Neural cell (in vitro differentiated cells): ENCODE measurements at regions not wholly inside any gene's neighbourhood (a gene's known extent, or its start where the extent isn't known, plus 50 kb on each side); places are given as distances from the start of the nearest gene placed in this dataset.

Experiments used
- CTCF ChIP-seq: fragments of 450-650 bp; IDR thresholded peaks from 2 replicates; pipeline ENCODE4 v1.5.1; 2014; ENCODE audit warnings: antibody characterized with exemption, mild to moderate bottlenecking, moderate library complexity; ENCODE audit not compliant: poor library complexity, severe bottlenecking
- EP300 ChIP-seq: fragments of 450-650 bp; conservative IDR thresholded peaks from 2 replicates; pipeline ENCODE4 v1.6.1; 2014; ENCODE audit warnings: antibody characterized with exemption, mild to moderate bottlenecking, moderate library complexity; ENCODE audit not compliant: poor library complexity, severe bottlenecking
- EZH2 ChIP-seq: fragments of 200-600, 300-800 bp; shearing (Covaris generic), sonication (generic); IDR thresholded peaks from 2 replicates; pipeline ENCODE4 v1.6.1; 2014; ENCODE audit warnings: antibody characterized with exemption, low read length, borderline replicate concordance, mild to moderate bottlenecking; ENCODE audit not compliant: insufficient read depth, poor library complexity, severe bottlenecking
- MXI1 ChIP-seq: fragments of 450-650 bp; conservative IDR thresholded peaks from 2 replicates; pipeline ENCODE4 v1.6.1; 2014; ENCODE audit warnings: antibody characterized with exemption, mild to moderate bottlenecking; ENCODE audit not compliant: poor library complexity, severe bottlenecking
- POLR2AphosphoS5 ChIP-seq: IDR thresholded peaks from 2 replicates; pipeline ENCODE4 v1.6.1; 2012
- RAD21 ChIP-seq: fragments of 450-650 bp; conservative IDR thresholded peaks from 2 replicates; pipeline ENCODE4 v1.6.1; 2014; ENCODE audit warnings: antibody characterized with exemption, mild to moderate bottlenecking, moderate library complexity
- SMC3 ChIP-seq: fragments of 450-650 bp; conservative IDR thresholded peaks from 2 replicates; pipeline ENCODE4 v1.6.1; 2014; ENCODE audit warnings: antibody characterized with exemption, mild to moderate bottlenecking, moderate library complexity; ENCODE audit not compliant: poor library complexity
- TAF1 ChIP-seq: IDR thresholded peaks from 2 replicates; pipeline ENCODE4 v1.6.1; 2012; ENCODE audit warnings: low read depth

- TF ChIP-seq CTCF, result no peak
- no peak for TF ChIP-seq POLR2AphosphoS5
- TF ChIP-seq TAF1, result no peak
- no peak for TF ChIP-seq EP300
- TF ChIP-seq EZH2, result no peak
- no peak for TF ChIP-seq MXI1
- no peak for TF ChIP-seq SMC3
- TF ChIP-seq RAD21, result no peak
These were observed 480.9 kb upstream of the CD180 start for GRCh38 chr5:67677422-67677970.
